HG02798 (cell line): ENCODE measurements at regions not wholly inside any gene's neighbourhood (a gene's known extent, or its start where the extent isn't known, plus 50 kb on each side); places are given as distances from the start of the nearest gene placed in this dataset.

Source experiments
- ATAC-seq: cut with Tn5 transposase; IDR thresholded peaks from one replicate; pipeline ENCODE4 v1.9.1; 2021; ENCODE audit warnings: mild to moderate bottlenecking; ENCODE audit not compliant: unreplicated experiment, poor library complexity

DNA sequence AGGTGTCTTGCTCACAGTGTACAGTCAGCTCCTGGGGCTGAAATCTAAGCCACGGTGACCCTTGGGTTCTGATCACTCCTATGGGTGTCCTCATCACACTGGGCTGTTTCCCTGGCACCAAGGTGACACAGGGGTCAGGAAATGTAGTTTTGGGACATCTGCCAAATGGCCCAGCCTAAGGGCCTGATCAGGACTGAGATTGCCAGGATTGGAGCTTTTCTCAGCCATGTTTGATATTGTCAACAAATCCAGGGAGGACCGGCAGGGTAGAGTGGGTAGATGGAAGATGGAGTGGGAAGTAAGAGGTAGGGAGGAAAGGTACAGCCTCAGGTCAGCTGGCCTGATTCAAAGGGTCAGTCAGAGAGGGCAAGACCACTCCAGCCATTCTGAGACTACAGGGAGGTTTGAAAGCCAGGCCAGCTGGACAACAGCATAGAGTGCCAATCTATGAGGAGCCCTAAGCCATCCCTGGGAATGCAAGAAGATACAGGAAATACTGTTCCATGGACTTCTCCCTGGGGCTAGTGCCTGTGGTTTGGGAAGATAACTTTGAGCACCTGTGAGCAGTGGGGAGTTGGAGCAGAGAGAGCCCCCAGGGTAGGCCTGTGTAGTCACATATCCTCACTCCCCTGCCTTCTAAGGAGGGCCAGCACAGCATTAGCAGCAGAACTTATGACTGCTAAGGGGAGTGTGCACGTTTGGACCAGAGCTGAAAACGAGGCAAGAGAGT is 377.3 kb upstream of the ZMIZ1 start:
- ATAC-seq, result no peak

DNA sequence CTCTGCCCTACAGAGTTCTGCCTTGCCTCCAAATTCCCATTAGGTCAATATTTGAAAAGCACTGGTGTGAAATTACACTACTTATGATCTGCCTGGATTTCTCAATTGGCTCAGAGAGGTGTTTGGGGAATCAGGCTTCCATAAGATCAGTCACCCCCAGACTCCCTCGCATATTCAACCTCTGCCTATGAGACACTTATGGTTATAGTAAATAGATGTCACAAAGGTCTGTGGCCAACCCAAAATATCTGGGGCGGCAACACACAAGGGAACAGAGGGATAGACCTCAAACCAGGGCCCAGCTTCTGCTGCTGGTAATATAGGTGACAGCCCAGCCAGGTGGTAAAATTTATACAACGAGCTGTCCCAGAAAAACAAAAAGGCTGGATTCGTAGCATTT is 376.7 kb upstream of the ZMIZ1 start:
- no peak for ATAC-seq

DNA sequence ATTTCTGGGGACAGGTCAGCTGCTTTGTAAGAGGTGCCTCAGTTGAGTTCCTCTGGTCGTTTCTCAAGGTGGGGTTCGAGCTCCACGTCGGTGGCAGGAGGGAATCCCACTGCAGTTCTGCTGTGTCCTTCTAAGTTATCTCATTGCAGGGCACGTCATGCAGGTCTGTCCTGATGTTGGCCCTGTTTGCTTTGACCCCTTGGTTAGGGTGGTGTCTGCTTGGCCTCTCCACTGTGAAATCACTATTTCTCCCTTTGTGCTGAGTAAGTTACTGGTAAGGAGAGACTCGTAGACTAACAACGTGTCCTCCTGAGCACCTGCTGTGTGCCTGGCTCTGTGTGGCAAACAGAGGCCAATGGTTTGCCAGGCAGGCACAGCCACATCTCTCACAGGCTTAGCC is 372.9 kb upstream of the ZMIZ1 start:
- ATAC-seq, result no peak

DNA sequence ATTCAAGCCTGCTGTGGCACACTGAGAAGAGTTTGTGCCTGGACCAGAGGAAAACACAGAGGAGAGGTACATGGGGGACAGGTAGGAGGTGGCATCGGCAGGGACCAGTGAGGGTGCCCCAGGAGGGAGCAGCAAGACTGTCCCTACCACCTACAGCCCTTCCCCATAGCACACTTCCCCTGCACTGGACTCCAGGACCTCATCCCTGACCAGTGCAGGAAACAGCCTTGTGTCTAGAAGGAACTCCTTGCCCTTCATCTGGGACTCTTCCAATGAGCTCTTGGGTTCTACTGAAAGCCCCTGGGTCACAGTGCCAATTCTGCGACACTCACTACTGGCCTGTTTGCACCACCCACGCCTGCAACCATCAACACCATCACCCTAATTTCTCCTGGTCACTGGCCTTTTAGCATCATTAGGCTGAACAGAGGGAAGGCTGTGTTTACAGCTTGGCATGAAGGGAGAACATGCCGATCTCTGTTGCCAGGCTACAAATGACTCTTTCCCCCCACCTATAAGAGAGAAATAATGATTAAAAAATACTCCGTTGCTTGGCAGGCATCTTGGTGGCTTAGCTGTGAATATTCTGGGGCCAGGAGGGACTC is 371.9 kb upstream of the ZMIZ1 start:
- no peak for ATAC-seq

DNA sequence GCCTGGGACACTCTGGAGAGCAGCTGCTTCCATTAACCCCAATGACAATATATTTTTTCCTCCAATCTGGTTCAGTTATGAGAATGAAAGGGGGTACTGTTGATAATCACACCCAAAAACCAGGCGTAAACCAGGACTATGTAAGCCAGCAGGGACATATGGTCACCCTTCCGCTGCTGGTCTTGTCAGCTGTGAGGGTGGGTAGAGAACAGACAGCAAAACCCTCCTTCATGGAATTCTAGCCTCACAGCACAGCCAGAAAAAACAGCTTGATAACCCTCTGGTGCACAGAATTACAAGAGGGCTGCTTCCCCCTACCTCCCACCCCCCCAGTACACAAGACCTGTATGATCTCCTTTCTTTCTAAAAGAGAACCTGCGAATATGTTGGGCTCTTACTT is 368.8 kb upstream of the ZMIZ1 start:
- no peak for ATAC-seq

DNA sequence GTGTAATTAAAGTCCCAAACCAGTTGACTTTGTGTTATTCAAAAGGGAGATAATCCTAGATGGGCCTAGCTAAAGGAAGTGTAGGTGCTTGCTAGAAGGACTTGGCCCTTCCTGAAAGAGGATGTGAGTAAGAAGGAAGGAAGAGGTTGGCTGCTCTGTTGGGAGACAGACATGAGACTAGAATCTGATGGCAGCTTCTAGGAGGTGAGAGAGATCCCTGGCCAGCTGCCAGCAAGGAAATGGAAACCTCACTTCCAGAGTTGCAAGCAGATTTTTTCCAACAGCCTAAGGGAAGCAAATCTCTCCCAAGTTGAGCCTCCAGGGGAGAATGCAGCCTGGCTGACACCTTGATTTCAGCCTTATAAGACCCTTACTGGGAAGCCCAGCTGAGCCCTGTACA is 368.4 kb upstream of the ZMIZ1 start:
- no peak for ATAC-seq

DNA sequence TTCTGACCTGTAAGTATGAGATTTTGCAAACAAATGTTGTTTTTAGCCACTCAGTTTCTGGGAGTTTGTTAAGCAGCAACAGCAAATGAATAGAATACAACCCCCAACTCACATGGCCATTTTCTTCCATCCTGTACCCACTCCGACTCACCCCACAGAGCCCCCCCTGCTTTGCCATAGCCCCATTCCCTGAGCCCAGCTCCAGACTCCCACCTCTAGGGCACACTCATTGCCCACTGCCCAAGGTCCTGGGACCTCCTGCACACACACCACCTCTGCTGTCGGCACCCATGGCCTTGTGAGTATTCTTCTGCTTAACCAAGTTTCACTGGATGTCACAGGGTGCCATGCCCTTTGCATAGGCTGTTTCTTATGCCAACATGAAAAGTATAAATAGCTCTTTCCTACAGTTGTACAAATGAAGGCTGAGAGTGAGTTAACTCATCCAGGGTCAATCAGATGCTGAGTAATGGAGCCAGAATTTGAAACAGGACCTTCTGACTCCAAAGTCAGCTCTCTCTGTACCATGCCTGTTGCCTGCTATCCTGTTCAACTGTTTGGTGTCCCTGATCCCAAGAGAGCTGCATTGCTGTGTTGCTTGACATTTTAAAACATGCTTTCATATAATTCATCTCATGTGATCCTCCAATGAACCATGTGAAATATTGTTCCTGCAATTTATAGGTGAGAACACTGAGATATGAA is 367.8 kb upstream of the ZMIZ1 start:
- no peak for ATAC-seq

DNA sequence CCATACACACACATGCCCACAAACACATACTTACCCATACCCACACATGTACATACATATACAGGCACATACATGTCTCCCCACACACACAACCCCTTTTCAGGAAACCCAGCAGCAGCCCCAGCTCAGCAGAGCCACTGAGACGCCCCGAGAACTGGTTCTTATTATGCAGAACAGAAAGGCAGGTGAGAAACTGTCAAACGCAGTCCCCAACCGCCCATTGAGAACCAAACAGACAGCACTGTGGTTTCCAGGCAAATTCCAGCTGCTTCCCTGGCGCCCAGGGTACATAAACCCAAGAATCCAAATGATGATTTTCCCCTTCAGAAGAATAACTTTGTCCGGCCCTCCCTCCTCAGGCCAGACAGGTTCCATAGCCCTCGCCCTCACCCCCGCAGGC is 366.6 kb upstream of the ZMIZ1 start:
- ATAC-seq, result no peak

DNA sequence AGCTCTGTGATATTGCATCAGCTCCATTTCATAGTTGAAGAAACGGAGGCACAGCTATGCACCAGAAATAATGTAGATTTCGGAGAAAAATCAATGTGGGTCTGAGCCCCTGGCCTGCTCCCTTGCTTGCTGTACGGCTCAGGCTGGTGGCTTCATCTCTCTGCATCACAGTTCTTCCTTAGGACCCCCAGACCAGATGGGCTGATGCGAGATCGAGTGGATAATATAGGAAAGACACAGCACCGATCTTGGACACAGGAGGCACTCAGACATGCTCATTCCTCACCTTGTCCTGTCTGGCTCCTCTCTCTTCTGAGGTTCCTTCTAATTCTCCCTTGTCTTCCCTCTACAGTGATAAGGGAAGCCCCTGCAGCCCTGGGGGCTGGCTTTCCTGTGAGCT is 365.9 kb upstream of the ZMIZ1 start:
- ATAC-seq, result no peak

DNA sequence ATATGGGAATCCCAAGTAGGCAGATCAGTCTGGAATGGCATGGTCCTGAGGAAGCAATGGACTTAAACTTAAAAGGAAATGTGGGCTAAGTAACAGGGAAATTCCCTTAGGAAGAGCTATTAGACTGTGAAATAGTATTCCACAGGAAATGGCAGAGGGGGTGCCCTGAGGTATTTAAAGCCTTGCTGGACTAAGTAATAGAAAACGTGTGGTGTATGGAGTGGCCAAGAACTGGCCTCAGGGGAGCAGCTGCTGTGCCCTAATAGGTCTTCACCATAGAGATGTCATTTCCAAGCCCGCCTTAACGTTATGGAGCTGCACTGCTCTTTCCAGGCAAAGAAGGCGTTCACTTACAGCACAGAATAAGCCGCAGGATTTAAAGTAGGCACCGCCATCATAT is 365.2 kb upstream of the ZMIZ1 start:
- no peak for ATAC-seq

DNA sequence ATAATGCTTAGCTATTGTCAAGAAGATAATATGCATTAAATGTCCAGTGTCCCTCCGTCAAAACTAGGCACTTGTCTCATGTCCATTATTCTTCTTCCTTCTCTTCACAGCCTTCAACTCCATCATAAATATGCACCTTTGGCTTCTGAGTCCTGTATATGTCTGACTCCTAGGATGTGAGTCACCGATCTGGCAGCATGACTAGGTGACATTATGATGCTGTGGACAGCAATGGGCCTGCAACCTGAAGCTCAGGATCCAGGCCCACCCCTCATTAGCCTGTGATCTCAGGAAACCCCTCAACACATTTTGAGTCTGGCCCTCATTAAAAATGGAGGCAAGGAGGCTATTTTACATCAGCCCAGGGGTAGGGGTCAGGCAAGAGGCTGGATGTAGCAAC is 362.5 kb upstream of the ZMIZ1 start:
- no peak for ATAC-seq

DNA sequence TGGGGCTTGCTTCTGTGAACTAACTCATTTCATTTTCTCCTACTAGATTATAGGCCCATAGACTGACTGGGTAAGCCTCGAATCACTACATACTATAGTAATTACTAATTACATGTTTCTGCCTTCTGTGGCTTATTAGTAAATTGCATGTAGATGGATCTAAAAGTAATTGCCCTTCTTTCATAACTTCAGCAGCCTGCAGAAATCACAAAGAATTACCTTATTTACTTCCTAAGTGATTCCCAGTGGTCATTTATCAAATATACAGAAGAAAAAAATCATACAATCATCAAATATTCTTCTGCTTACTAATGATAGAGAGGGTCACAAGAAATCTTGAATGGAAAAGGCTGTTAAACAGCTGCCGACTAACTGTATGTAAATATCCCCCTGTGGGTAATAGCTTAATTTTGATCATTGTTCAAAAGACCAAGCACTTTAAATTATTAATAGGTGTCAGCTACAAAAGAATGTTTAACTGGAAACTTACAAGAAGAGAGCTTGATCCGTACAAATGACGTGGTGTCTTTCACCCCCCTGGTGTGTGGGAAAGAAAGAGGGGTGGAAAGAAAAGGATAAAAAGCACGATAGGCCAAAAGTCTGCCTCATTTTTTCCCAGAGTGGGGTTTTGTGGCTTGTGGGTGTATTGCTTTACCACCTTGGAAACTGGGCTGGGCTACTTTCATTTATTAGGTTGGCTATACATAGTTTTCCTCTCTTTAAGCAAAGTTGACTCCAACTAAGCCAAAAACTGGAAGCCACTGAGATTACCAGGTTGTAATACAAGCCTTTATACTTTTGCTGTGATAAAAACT is 361.8 kb upstream of the ZMIZ1 start:
- no peak for ATAC-seq

DNA sequence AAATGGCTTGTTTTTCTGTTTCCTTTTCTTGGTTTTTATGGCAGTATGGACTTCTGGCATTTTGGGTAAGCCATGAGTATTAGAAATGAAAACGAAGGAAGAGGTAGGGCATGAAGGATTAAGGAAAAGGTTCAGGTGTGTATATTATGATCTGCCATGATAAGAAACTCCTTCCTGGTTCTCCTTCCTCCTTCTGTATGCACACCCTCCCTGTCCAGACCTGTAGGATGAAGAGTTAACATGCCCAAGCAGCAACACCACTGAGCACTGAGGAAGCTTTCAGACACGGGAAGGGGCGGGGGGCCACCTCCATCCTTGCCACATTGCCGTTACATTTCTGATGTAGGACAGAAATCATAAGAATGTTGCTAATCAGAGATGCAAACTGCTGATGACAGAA is 361.0 kb upstream of the ZMIZ1 start:
- ATAC-seq, result no peak

DNA sequence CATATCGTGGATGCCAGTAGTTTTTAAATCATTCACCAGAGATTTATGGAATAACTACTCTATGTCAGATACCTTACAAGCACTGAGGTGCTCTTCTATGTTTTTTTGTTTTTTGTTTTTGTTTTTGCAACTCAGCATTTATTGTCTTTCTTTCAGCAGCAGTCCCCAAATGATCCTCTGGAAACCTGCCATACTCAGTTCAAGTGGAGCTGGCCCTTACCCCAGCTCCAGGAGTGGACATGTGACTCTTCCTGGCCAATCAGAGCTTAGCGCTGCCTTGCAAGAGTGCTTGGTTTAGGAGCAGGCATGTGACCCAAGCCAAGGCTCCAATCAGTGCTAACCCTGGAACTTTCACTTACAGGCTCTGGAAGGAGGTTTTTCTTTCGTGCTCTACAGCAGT is 356.6 kb upstream of the ZMIZ1 start:
- no peak for ATAC-seq

DNA sequence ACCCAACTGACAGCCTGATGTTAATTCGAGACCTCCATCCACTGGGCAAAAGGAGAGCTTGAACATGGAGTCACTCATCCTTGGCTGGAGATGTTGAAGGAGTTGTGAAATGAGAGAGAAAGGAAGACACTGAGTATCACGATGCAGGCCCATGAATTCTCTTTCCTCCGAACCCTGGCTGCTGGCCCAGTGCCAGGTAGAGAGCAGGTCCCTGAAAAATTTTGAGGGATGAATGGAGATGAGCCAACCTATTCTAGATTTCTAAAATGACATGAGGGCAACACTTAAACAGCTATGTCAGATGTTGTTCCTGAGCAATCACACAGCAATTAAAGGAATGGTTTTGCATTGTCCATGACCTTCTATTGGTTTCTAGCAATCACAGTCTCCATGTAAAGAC is 355.1 kb upstream of the ZMIZ1 start:
- ATAC-seq, result no peak

DNA sequence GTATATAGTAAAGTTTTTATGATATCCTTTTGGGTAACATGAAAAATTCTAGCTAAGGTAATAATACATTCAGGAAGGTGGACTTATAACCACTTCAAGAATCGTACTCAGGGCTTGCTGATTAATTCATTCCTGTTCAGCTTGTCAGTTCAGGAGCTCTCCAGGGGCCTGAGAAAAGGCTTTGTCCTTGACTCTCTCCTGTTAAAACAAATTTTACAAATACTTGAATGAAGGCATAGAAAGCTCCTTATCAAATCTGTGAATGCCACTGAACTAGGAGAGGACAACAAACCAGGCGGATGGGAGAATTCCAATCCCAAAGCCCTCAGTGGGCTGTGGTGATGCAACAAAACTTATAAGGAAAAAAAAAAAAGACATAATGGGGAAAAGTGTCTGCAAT is 354.5 kb upstream of the ZMIZ1 start:
- no peak for ATAC-seq

DNA sequence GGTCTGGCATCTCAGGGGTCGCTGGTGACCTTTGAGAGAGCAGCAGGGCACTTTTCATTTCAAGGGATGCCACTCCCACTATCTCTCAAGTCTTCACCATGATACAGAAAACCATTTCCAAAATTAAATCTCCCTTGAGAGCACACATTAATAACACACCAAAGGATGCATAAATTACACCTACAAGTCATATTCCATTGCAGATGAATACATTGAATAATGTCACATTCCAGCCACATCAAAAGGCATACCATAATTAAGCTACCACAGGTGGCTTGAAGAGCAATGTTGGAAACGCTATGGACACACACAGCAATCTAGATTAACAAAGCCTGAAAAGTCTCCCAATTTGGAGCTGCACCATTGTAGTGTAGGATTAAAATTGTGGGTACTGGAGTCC is 353.3 kb upstream of the ZMIZ1 start:
- no peak for ATAC-seq

DNA sequence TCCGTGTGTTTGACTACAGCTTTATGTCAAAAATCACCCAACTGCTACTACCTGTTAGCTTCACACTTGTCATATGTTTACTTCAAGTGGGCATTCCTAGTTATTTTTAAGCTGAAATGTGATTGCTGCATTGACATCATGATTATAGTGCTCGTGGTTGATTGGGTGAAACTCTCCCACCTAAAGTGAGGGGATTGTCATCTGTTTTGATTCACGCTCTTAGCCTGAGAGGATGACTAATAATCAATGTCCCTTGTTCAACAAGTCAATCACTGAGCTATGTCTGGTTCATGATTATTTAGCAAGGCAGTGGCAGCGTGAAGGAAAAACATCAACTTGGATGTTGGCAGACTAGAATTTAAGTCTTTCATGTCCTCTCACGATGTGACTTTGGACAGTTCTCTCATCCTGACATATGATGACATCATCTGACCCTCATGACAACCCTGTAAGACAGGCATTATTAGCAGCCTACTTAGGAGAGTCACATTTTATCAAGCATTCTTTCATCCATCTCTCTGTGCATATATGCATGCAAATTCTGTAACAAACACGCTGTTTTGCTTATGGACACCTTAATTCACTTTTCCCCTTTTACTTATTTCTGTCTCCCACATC is 352.6 kb upstream of the ZMIZ1 start:
- ATAC-seq, result no peak

DNA sequence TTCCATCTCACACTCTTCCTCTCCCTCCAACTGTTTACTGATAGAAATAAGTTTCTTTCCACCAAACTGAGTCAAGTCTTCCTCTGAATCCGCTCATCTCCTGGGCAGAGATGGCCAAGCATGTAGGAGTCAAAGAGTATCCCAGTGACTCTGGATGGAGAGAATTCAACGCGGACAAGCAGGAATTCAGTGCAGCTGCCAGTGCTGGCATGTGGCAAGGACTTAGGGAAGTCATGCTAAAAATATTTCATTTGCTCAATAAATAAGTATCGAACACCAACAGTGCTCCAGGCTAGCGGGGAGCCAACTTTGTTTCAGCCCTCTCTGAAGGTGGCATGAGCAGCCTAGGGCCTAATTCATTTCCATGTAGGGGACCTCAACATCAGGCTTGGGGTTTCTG is 351.6 kb upstream of the ZMIZ1 start:
- ATAC-seq, result no peak

DNA sequence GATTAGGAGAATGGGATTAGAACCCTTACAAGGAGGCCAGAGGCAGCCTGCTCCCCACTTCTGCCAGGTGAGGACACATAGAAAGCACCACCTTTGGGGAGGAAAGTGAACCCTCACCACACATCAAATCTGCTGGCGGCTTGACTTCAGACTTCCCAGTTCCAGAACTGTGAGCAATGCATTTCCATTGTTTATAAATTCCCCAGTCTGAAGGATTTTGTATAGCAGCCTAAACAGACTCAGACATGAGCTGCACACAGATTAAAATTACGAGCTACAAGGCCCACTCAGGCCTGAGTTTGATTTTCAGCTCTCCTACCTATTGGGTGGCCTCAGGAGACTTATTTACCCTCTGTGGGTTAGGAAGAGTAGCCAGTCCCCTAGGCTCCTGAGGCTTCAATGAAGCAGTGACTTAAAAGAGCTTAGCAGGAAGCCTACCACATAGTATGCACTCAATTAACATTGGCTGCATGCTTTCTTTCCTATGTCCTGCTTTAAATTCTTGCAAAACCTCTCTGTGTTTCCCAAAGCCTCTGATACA is 350.7 kb upstream of the ZMIZ1 start:
- no peak for ATAC-seq
